Neutrophil (primary cell): ENCODE measurements at regions not wholly inside any gene's neighbourhood (a gene's known extent, or its start where the extent isn't known, plus 50 kb on each side); places are given as distances from the start of the nearest gene placed in this dataset.
"Not testable (repeated sequence)": the region's sequence is repeated elsewhere in the genome, so short reads cannot be mapped to it uniquely, and the experiment has no call there.

Experiments used
- H3K27ac ChIP-seq: fragments of 200-600 bp; sonication (generic); 2 replicates; pipeline ENCODE4 v1.5.1; 2016; ENCODE audit warnings: mild to moderate bottlenecking, moderate library complexity
- H3K27me3 ChIP-seq: fragments of 200-600 bp; sonication (generic); 2 replicates; pipeline ENCODE4 v1.6.0; 2016; ENCODE audit warnings: mild to moderate bottlenecking
- H3K36me3 ChIP-seq: fragments of 200-600 bp; sonication (generic); 2 replicates; pipeline ENCODE4 v1.5.1; 2017
- H3K4me1 ChIP-seq, 2 experiments: fragments of 200-600 bp in 1 of 2; sonication (generic) in 1 of 2; 1 replicate in 1 of 2; 2 replicates in 1 of 2; pipeline versions ENCODE4 v1.5.1 to v1.6.1; 2013 to 2016; ENCODE audit warnings: low read depth in 1 of 2, low read length in 1 of 2, mild to moderate bottlenecking in 1 of 2, moderate library complexity in 1 of 2; ENCODE audit not compliant: control insufficient read depth in 1 of 2, insufficient read depth in 1 of 2
- H3K4me3 ChIP-seq, 2 experiments: fragments of 200-600 bp in 1 of 2; sonication (generic) in 1 of 2; 1 replicate in 1 of 2; 2 replicates in 1 of 2; pipeline ENCODE4 v1.5.1; 2013 to 2016; ENCODE audit warnings: low read depth in 1 of 2, low read length in 1 of 2, mild to moderate bottlenecking in 1 of 2, moderate library complexity in 1 of 2
- H3K9me3 ChIP-seq: fragments of 200-600 bp; sonication (generic); 2 replicates; pipeline ENCODE4 v1.5.1; 2016
- TF ChIP-seq, protein P1 (sequence below): fragments of 200-600 bp; sonication (generic); IDR thresholded peaks from 2 replicates; pipeline ENCODE4 v1.5.1; 2016; ENCODE audit warnings: antibody characterized with exemption

DNA sequence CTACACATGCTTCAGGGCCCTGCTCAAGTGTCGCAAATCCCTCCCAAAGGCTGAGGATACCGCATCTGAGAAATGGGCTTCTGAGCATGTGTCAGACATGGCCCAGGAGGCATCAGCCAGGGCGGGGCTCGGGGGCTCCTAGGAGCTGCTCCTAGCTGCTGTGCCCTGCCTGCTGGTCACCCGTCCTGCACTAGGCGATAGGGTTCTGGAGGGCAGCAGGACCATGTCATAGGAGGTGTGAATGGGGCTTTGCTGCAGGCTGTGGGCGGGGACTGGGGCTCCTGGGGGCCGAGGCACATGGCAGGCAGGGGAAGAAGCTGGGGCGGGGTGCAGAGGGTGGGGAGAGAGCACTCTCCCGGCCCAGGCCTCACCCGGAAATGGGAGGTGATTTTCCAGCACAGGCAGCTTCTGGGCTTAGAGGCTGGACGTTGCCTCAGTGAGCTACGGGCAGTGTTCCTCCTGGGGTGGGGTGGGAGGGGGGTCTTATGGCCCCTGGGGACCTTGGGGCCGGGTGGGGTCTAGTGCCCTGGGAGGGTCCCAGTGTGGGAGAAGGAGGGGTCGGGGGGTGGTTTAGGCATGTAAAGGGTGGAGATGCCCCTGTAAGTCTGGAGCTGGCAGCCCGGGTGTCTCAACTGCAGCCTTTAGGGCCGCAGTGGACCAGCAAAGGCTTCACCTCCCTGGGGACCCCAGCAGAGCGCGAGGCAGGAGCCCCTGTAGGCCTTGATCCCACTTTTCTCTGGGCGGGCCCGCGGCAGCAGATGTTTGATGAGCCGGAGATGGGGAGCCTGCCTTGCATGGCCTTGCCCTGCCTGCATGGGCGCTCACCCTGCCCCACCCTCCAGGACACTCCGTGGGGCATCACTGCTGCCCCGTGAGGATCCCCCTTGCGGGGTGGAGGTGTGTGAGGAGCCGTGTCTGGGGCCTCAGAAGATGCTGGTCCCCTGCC lies 98.6 kb upstream of the LRPAP1 start:
- no peaks in the 10 kb centered on the region for H3K9me3 ChIP-seq
- peaks cover 37% of the 10 kb centered on the region for H3K27me3 ChIP-seq
- H3K36me3 ChIP-seq, result no peaks in the 10 kb centered on the region
- H3K4me3 ChIP-seq, result no peak overlapping the region
- H3K27ac ChIP-seq, result no peak overlapping the region
- TF ChIP-seq, protein P1, sequence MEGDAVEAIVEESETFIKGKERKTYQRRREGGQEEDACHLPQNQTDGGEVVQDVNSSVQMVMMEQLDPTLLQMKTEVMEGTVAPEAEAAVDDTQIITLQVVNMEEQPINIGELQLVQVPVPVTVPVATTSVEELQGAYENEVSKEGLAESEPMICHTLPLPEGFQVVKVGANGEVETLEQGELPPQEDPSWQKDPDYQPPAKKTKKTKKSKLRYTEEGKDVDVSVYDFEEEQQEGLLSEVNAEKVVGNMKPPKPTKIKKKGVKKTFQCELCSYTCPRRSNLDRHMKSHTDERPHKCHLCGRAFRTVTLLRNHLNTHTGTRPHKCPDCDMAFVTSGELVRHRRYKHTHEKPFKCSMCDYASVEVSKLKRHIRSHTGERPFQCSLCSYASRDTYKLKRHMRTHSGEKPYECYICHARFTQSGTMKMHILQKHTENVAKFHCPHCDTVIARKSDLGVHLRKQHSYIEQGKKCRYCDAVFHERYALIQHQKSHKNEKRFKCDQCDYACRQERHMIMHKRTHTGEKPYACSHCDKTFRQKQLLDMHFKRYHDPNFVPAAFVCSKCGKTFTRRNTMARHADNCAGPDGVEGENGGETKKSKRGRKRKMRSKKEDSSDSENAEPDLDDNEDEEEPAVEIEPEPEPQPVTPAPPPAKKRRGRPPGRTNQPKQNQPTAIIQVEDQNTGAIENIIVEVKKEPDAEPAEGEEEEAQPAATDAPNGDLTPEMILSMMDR, result no peak
- H3K4me1 ChIP-seq, result no peaks in the 10 kb centered on the region

DNA sequence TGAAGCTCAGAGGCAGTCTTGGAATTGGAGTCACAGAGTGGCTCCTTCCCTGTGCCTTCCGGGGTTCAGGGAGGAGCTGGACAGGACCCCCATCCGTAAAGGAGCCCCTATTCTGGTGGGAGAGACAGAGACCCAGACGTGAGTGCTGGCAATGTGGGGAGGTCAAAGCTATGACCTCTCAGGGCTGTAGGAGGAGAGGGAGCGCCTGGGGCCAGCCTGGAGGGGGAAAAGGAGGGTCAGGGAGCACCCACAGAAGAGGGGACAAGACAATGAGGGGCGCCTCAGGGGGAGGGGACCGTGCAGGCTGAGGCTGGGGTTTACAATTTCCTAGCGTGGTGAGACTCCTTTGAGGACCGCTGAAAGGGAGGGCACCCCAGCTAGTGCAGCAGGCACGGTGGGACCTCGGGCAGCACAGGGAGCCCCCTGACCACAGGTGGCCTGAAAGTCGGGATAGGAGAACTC lies 97.9 kb upstream of the LRPAP1 start:
- H3K4me1 ChIP-seq, result no peaks in the 10 kb centered on the region
- H3K36me3 ChIP-seq, result no peaks in the 10 kb centered on the region
- no peaks in the 10 kb centered on the region for H3K9me3 ChIP-seq
- H3K27me3 ChIP-seq, result peaks cover 44% of the 10 kb centered on the region
- H3K4me3 ChIP-seq, result no peak overlapping the region
- TF ChIP-seq, protein P1, result no peak
- H3K27ac ChIP-seq, result no peak overlapping the region

DNA sequence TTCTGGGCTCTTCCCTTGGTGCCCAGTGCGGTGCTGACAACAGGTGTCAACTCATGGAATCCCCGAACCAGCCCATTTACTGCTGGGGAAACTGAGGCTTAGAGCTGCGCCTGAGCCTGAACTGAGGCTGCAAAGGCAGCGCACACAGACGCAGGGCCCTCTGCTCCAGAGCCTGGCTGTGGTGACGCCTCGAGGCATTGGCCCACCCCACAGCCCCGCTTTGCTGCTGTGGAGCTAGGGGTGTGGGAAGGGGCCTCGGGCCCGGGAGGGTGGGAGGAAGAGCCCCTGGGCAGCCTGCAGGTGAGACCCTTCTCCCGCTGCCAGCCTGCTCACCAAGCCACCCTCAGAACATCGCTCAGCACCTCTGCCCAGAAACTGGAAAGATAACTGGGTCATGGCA lies 97.4 kb upstream of the LRPAP1 start:
- no peaks in the 10 kb centered on the region for H3K36me3 ChIP-seq
- H3K27me3 ChIP-seq, result peaks cover 49% of the 10 kb centered on the region
- TF ChIP-seq, protein P1, result no peak
- no peaks in the 10 kb centered on the region for H3K9me3 ChIP-seq
- H3K27ac ChIP-seq, result no peak overlapping the region
- H3K4me1 ChIP-seq, result no peaks in the 10 kb centered on the region
- H3K4me3 ChIP-seq, result no peak overlapping the region

DNA sequence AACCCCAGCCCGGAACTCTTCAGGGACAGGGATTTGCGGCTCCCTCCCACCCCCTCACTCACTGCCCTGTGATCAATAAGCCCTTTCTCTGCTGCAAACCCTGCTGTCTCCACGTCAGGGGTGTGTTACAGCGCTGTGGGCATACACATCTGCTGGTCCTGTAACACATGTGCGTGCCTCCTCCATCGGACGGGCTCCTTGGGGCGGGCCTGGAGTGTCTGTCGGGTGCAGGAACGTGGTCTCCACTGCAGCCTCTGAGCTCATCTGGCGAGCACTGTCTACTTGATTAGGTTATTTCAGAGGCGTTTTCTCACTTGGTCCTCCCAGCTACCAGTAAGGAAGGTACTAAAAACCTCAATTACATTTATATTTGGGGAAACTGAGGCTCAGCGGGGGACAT lies 97.0 kb upstream of the LRPAP1 start:
- H3K9me3 ChIP-seq, H3K4me3 ChIP-seq, H3K27ac ChIP-seq, H3K36me3 ChIP-seq, H3K4me1 ChIP-seq: not testable (repeated sequence)
- H3K27me3 ChIP-seq, result peaks cover 53% of the 10 kb centered on the region

DNA sequence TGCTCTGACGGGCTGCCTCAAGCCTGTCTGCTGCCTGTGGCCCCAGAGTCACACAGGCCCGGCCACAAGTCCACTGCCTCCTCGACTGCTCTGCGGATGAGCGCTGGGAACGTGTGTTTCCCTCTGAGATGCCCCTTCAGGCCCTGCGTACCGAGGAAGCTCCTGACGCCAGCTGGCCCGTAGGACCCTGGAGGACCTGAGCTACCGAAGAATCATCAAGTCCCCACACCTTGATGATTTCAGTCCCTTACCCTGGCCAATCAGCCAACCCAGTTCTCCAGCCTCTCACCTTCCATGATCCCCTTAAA lies 96.6 kb upstream of the LRPAP1 start:
- no peak overlapping the region for H3K4me3 ChIP-seq
- no peaks in the 10 kb centered on the region for H3K4me1 ChIP-seq
- no peaks in the 10 kb centered on the region for H3K36me3 ChIP-seq
- H3K27ac ChIP-seq, result no peak overlapping the region
- TF ChIP-seq, protein P1, result no peak
- no peaks in the 10 kb centered on the region for H3K9me3 ChIP-seq
- H3K27me3 ChIP-seq, result peaks cover 57% of the 10 kb centered on the region

DNA sequence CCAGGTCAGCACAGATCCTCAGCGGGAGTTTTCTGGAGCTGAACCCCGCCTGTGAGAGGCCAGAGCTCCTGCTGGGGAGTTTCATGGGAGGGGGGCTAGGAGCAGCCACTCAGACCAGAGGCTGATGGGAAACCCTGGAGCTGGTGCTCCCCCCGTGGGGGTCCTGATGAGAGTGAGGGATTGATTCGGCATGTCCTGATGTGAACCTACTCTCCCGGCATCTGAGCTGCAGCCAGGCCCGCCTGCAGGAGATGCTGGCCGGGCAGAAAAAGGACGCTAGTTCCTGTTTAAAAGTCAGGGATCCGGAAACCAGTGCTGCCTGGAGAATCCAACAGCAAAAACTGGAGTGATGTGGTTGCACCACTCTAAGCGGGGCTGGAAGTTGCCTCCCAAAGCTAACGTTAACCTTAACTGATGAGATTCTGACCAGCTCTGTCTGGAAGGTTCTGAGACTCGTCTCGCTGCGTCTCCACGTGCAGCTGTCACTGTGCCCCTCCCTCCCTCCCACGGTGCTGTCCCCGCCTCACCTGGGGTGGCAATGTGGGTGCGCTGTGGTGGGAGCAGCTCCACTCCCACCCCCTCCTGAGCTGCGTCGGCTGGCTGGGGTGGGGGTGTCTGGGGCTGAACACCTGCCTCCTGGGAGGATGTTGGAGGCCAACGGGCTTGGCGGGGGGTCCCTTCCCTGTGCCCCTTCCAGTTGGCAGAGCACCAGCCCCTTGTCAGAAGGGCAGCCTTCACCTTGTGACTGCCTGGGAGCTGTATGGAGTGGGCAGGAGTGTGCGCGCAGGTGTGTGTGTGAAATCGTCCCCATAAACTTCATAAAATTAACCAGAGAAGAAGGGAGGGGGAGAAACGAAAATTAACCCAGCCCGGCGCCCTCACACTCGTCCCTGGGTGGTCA lies 96.0 kb upstream of the LRPAP1 start:
- not testable (repeated sequence) for H3K36me3 ChIP-seq, H3K27ac ChIP-seq, H3K4me3 ChIP-seq, H3K9me3 ChIP-seq, H3K4me1 ChIP-seq
- peaks cover 60% of the 10 kb centered on the region for H3K27me3 ChIP-seq

DNA sequence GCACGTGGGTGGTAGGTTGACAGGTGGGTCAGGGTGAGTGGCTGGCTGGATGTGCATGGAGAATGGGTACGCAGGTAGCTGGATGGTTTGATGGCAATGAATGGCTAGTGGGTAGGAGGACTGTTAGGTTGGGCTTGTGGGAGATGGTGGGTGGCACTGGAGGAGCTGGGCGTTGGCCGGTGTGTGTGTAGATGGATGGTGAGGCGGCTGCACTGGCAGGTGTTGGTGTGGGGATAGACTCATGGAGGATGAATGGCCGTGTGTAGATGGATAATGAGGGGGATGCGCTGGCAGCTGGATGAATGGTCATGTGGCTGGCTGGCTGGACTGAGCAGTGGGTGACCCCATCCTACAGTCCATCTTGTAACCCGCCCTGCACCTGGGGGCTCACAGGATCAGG lies 95.2 kb upstream of the LRPAP1 start:
- H3K36me3 ChIP-seq, H3K27ac ChIP-seq, H3K9me3 ChIP-seq, H3K4me1 ChIP-seq, H3K4me3 ChIP-seq: not testable (repeated sequence)
- peaks cover 68% of the 10 kb centered on the region for H3K27me3 ChIP-seq

DNA sequence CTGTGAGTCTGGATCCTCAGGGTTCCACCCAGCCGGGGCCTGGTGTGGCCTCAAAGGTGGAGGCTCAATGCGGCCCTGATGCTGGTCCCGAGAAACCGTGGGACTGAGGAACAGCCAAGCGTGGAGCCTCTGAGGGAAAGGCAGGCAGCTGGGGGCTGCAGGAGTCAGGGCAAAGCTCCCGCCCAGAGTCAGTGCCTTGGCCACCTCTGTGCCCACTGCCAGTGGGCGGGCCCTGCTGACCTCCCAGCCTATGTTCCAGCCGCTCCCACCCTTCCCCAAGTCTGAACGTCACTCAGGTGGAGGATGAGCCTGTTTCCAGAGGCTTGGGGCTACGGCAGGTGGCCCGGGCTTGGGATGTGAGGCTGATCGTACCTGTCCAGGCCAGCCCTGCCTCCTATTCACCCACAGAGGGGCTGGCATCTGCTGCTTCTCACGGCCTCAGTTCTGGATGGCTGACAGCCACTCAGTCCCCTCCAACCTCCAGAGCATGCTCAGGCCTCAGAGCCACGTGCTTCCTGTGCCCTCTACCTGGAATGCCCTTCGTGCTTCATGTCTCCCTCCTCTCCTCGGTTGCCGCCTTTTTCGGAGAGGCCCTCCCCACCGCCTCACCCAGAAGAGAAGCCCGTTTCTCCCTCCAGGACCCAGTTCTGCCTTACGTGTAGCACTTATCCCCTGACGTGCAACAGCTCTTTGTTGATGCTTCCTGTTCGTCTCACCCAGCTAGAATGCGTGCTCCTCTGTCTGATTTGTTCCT lies 94.1 kb upstream of the LRPAP1 start:
- not testable (repeated sequence) for H3K9me3 ChIP-seq
- peaks cover 78% of the 10 kb centered on the region for H3K27me3 ChIP-seq

More for the DNA sequence above, 94.1 kb upstream of the LRPAP1 start:
- not testable (repeated sequence) for H3K4me3 ChIP-seq, H3K36me3 ChIP-seq, H3K4me1 ChIP-seq, H3K27ac ChIP-seq
